Caco-2 (cell line): ENCODE measurements at regions not wholly inside any gene's neighbourhood (a gene's known extent, or its start where the extent isn't known, plus 50 kb on each side); places are given as distances from the start of the nearest gene placed in this dataset.

Experiments used
- BruUV-seq: library from RNA; stranded (reverse); fragments of 400-500 nt; replicated peaks from 2 replicates; lab custom pipeline; 2021; lab: Mats Ljungman, UMichigan
- CTCF ChIA-PET: fragments of 300-600 bp; sonication (Branson Sonifier 250); formaldehyde crosslinking; loops from one replicate; lab custom pipeline; 2022; ENCODE audit warnings: antibody characterized with exemption; lab: Charles Lee
- POLR2A ChIA-PET: fragments of 300-600 bp; sonication (Branson Sonifier 250); formaldehyde crosslinking; loops from one replicate; lab custom pipeline; 2022; ENCODE audit warnings: antibody characterized with exemption; lab: Charles Lee
- DNase-seq, 2 experiments: peaks; one replicate each; pipeline versions ENCODE4 v3.0.0 to v3.0.0-alpha.2; 2020 to 2022
- H3K27me3 ChIP-seq: replicated peaks from 2 replicates; pipeline ENCODE4 v1.6.0; 2011; ENCODE audit warnings: low read length; ENCODE audit not compliant: control insufficient read depth, insufficient read depth
- H3K36me3 ChIP-seq: 2 replicates; pipeline ENCODE4 v1.5.1; 2011; ENCODE audit warnings: low read length; ENCODE audit not compliant: control insufficient read depth, insufficient read depth
- H3K4me1 ChIP-seq: fragments of 250-450 bp; sonication (Bioruptor Pico); 2 replicates; pipeline ENCODE4 v1.5.1; 2020; ENCODE audit warnings: mild to moderate bottlenecking
- H3K4me3 ChIP-seq: 2 replicates; pipeline ENCODE4 v1.5.1; 2011; ENCODE audit warnings: low read depth, mild to moderate bottlenecking, control low read depth, low read length
- H3K9me3 ChIP-seq: fragments of 250-450 bp; sonication (Bioruptor Pico); 2 replicates; pipeline ENCODE4 v1.5.1; 2020; ENCODE audit warnings: mild to moderate bottlenecking, moderate library complexity
- H3K27ac Mint-ChIP-seq: one replicate; pipeline ENCODE4 v1.8.0; 2022; ENCODE audit warnings: mixed read lengths; ENCODE audit not compliant: unreplicated experiment
- H3K27me3 Mint-ChIP-seq: one replicate; pipeline ENCODE4 v1.8.0; 2022; ENCODE audit warnings: mixed read lengths; ENCODE audit not compliant: insufficient read depth, unreplicated experiment
- H3K36me3 Mint-ChIP-seq: one replicate; pipeline ENCODE4 v1.8.0; 2022; ENCODE audit warnings: mild to moderate bottlenecking, mixed read lengths; ENCODE audit not compliant: insufficient read depth, unreplicated experiment
- H3K4me1 Mint-ChIP-seq: one replicate; pipeline ENCODE4 v1.8.0; 2022; ENCODE audit warnings: low read depth, mixed read lengths; ENCODE audit not compliant: unreplicated experiment
- H3K4me3 Mint-ChIP-seq: one replicate; pipeline ENCODE4 v1.8.0; 2022; ENCODE audit warnings: mild to moderate bottlenecking, moderate library complexity, mixed read lengths; ENCODE audit not compliant: unreplicated experiment
- H3K9me3 Mint-ChIP-seq: one replicate; pipeline ENCODE4 v1.8.0; 2022; ENCODE audit warnings: mixed read lengths; ENCODE audit not compliant: unreplicated experiment
- intact Hi-C: fragments of 100-400 bp; cut with micrococcal nuclease; formaldehyde crosslinking; loops from one replicate; pipeline ENCODE4 v1.10.0; 2022; ENCODE audit not compliant: unreplicated experiment
- TF ChIP-seq, protein P1 (sequence below), 2 experiments: fragments of 200-600 bp in 1 of 2; IDR thresholded peaks; 1 replicate in 1 of 2; 2 replicates in 1 of 2; pipeline versions ENCODE4 v1.5.1 to v1.8.0; 2011 to 2022; ENCODE audit warnings: antibody characterized with exemption in 1 of 2, control low read depth in 1 of 2, inconsistent platforms in 1 of 2, low read depth in 1 of 2, low read length in 1 of 2, mild to moderate bottlenecking in 1 of 2, moderate library complexity in 1 of 2; ENCODE audit not compliant: insufficient read depth in 1 of 2, severe bottlenecking in 1 of 2, unreplicated experiment in 1 of 2

DNA sequence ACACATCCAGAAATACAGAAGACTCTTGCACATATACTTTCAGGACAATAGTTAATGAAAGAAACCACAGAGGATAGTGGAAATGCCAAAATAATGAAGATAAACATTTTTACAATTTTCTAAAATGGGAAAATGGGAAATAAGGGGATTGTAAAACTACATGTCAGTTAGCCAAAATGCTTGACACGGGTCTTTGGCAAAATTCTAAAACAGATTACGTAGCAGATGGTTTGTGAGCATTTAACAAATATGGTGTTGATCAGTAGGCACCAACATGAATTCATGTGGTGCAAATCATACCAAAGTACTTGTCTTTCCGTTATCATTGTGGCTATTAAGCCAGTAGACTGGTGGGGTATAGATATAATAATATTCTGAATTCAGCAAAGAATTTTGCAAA is 348.5 kb upstream of the ROBO1 start:
- Mint-ChIP-seq H3K27me3 (no peaks in the 10 kb centered on the region), H3K27ac (no peak overlapping the region), H3K36me3 (no peaks in the 10 kb centered on the region), H3K9me3 (no peaks in the 10 kb centered on the region), H3K4me3 (no peak overlapping the region), H3K4me1 (no peaks in the 10 kb centered on the region)
- no peaks in the 10 kb centered on the region for H3K4me1 ChIP-seq
- H3K27me3 ChIP-seq, result no peaks in the 10 kb centered on the region
- TF ChIP-seq, protein P1, sequence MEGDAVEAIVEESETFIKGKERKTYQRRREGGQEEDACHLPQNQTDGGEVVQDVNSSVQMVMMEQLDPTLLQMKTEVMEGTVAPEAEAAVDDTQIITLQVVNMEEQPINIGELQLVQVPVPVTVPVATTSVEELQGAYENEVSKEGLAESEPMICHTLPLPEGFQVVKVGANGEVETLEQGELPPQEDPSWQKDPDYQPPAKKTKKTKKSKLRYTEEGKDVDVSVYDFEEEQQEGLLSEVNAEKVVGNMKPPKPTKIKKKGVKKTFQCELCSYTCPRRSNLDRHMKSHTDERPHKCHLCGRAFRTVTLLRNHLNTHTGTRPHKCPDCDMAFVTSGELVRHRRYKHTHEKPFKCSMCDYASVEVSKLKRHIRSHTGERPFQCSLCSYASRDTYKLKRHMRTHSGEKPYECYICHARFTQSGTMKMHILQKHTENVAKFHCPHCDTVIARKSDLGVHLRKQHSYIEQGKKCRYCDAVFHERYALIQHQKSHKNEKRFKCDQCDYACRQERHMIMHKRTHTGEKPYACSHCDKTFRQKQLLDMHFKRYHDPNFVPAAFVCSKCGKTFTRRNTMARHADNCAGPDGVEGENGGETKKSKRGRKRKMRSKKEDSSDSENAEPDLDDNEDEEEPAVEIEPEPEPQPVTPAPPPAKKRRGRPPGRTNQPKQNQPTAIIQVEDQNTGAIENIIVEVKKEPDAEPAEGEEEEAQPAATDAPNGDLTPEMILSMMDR (IDR thresholded peaks at IDR 0.05; ENCODE audit: insufficient read depth in 1 of 2, low read depth in 1 of 2, low read length in 1 of 2, severe bottlenecking in 1 of 2, unreplicated experiment in 1 of 2), result no peak
- BruUV-seq, result no TSS peak
- no peaks in the 10 kb centered on the region for H3K36me3 ChIP-seq
- DNase-seq, result no peak
- H3K4me3 ChIP-seq, result no peak overlapping the region
- no peaks in the 10 kb centered on the region for H3K9me3 ChIP-seq
- ChIA-PET CTCF (no interaction called here), POLR2A (no interaction called here)
- intact Hi-C loops, result no loop called here

DNA sequence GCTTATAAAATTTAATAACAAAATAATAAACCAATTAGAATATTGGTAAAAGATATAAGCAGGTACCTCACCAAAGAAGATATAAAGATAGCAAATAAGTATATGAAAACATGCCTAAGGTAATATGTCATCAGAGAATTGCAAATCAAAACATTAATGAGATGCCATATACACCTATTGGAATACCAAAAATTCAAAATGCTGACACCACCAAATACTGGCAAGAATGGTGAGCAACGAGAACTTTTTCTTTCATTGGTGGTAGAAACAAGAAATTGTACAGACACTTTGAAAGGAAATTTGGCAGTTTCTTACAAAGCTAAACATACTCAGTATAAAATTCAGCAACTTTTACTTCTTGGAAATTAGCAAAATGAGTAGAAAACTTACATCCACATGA is 346.9 kb upstream of the ROBO1 start:
- TF ChIP-seq, protein P1 (IDR thresholded peaks at IDR 0.05; ENCODE audit: insufficient read depth in 1 of 2, low read depth in 1 of 2, low read length in 1 of 2, severe bottlenecking in 1 of 2, unreplicated experiment in 1 of 2), result no peak
- no TSS peak for BruUV-seq
- Histone ChIP-seq H3K27me3 (no peaks in the 10 kb centered on the region), H3K9me3 (no peaks in the 10 kb centered on the region), H3K36me3 (no peaks in the 10 kb centered on the region), H3K4me3 (no peak overlapping the region), H3K4me1 (no peaks in the 10 kb centered on the region)
- no peak overlapping the region for H3K4me3 Mint-ChIP-seq
- no peak for DNase-seq
- no peaks in the 10 kb centered on the region for H3K27me3 Mint-ChIP-seq
- POLR2A ChIA-PET, result no interaction called here
- H3K27ac Mint-ChIP-seq, result no peak overlapping the region
- intact Hi-C loops, result no loop called here
- H3K4me1 Mint-ChIP-seq, result no peaks in the 10 kb centered on the region
- H3K9me3 Mint-ChIP-seq, result no peaks in the 10 kb centered on the region
- no peaks in the 10 kb centered on the region for H3K36me3 Mint-ChIP-seq
- CTCF ChIA-PET, result no interaction called here

DNA sequence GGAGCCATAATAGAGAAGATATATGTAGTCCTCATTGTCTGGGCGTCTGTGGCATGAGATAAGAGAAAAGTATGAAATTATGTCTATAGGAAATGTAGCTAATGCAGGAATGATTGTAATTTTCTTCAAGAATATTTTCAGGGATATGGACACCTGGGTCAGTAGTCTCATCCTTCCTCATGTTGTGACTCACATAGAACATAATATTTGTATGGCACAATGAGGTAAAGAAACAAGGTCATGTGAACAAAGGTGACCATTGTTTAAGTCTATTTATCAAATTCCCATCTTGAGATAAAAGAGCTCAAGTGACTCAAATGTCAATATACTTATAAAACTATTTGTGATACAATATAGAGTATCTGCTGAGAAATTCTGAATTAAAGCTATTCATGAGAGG is 345.5 kb upstream of the ROBO1 start:
- Histone ChIP-seq H3K4me1 (no peaks in the 10 kb centered on the region), H3K27me3 (no peaks in the 10 kb centered on the region), H3K36me3 (no peaks in the 10 kb centered on the region), H3K4me3 (no peak overlapping the region), H3K9me3 (no peaks in the 10 kb centered on the region)
- no peaks in the 10 kb centered on the region for H3K36me3 Mint-ChIP-seq
- H3K27me3 Mint-ChIP-seq, result no peaks in the 10 kb centered on the region
- ChIA-PET POLR2A (no interaction called here), CTCF (no interaction called here)
- H3K4me3 Mint-ChIP-seq, result no peak overlapping the region
- BruUV-seq, result no TSS peak
- intact Hi-C loops, result no loop called here
- H3K9me3 Mint-ChIP-seq, result no peaks in the 10 kb centered on the region
- DNase-seq, result no peak
- no peaks in the 10 kb centered on the region for H3K4me1 Mint-ChIP-seq
- TF ChIP-seq, protein P1 (IDR thresholded peaks at IDR 0.05; ENCODE audit: insufficient read depth in 1 of 2, low read depth in 1 of 2, low read length in 1 of 2, severe bottlenecking in 1 of 2, unreplicated experiment in 1 of 2), result no peak
- H3K27ac Mint-ChIP-seq, result no peak overlapping the region
